ENCODE measurements at regions not wholly inside any gene's neighbourhood (a gene's known extent, or its start where the extent isn't known, plus 50 kb on each side); places are given as distances from the start of the nearest gene placed in this dataset.

DNA sequence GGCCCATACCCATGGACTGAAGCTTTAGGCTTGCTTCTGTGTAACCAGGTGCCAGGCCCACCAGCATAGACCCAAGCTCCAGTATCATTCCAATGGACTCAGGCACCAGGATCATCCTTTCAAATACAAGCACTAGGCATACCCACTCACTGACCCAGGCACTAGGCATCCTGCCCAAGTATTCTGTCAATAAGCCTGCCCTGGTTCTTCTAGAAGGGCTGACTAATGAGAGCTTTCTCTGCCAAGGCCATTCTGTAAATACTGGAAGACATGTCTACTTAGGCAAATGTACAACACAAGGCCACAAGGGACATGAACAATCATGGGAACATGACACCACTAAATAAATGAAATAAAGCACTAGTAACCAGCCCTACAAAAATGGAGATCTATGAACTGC, 352.2 kb downstream of the FSCB start:
- no peak overlapping the region for H3K27ac Mint-ChIP-seq (ENCODE audit: unreplicated experiment)
- no peak overlapping the region for H3K4me3 Mint-ChIP-seq (ENCODE audit: unreplicated experiment)
- H3K27me3 Mint-ChIP-seq (ENCODE audit: unreplicated experiment), result peaks cover 4% of the 10 kb centered on the region
- H3K36me3 Mint-ChIP-seq (ENCODE audit: unreplicated experiment), result peaks cover 4% of the 10 kb centered on the region
- TF ChIP-seq, protein P1, sequence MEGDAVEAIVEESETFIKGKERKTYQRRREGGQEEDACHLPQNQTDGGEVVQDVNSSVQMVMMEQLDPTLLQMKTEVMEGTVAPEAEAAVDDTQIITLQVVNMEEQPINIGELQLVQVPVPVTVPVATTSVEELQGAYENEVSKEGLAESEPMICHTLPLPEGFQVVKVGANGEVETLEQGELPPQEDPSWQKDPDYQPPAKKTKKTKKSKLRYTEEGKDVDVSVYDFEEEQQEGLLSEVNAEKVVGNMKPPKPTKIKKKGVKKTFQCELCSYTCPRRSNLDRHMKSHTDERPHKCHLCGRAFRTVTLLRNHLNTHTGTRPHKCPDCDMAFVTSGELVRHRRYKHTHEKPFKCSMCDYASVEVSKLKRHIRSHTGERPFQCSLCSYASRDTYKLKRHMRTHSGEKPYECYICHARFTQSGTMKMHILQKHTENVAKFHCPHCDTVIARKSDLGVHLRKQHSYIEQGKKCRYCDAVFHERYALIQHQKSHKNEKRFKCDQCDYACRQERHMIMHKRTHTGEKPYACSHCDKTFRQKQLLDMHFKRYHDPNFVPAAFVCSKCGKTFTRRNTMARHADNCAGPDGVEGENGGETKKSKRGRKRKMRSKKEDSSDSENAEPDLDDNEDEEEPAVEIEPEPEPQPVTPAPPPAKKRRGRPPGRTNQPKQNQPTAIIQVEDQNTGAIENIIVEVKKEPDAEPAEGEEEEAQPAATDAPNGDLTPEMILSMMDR (IDR thresholded peaks at IDR 0.05; ENCODE audit: partially characterized antibody, unreplicated experiment), result no peak
- H3K9me3 Mint-ChIP-seq (ENCODE audit: unreplicated experiment), result peaks cover 4% of the 10 kb centered on the region
- no peak for DNase-seq
- H3K4me1 Mint-ChIP-seq (ENCODE audit: low read depth, unreplicated experiment), result no peaks in the 10 kb centered on the region

DNA sequence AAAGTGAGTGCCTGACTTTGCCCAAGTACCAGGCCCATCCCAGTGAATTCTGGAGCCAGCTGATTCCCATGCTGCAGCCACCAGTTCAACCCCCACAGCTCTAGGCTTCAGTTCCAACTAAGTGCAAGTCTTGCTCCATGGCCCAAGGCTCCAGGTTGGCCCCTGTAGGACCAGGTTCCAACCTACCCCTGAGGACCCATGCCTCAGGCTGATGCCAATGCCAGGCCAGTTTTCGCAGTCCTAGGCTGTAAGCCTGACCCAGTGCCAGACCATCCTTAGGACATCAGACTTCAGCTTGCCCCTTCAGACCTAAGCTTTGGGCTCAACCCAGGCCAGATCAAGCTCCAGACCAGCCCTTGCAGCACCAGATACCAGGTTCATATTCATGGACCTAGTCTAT, 352.6 kb downstream of the FSCB start:
- TF ChIP-seq, protein P1 (IDR thresholded peaks at IDR 0.05; ENCODE audit: partially characterized antibody, unreplicated experiment), result no peak
- Mint-ChIP-seq H3K27ac (ENCODE audit: unreplicated experiment) (no peak overlapping the region), H3K9me3 (ENCODE audit: unreplicated experiment) (peaks cover 4% of the 10 kb centered on the region), H3K36me3 (ENCODE audit: unreplicated experiment) (peaks cover 4% of the 10 kb centered on the region), H3K27me3 (ENCODE audit: unreplicated experiment) (peaks cover 4% of the 10 kb centered on the region), H3K4me3 (ENCODE audit: unreplicated experiment) (no peak overlapping the region), H3K4me1 (ENCODE audit: low read depth, unreplicated experiment) (no peaks in the 10 kb centered on the region)
- DNase-seq, result no peak

DNA sequence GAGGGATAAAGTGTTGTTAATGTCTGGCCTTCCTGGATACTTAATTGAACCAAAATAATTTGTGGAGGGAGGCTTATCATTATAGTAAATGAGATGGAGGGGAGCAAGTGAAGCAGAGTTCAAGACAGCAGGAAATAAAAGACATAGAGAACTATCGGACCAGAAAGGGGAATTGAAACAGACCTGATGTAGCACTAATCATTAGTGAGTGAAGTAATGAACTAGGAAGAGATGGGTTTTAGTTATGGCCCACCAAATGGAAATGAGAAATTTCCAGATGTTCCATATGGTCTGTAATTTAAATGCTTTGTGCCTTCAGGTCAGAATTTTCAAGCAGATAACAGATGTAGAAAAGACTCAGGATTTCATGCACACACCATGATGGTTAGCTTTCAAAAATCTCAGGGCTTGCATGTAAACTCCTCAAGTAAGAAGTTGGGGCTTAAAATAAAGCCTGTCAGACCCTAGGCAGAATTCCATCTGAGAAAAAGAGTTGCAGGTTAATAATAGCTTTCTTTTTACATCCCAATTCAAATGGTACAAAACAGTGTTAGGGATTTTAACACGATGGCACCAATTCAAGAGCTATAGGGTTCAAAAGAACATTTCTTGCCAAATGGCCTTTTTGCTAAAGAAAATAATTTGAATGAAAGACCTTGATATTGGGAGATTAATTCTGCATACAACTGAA, 355.8 kb downstream of the FSCB start:
- H3K27ac Mint-ChIP-seq (ENCODE audit: unreplicated experiment), result no peak overlapping the region
- peaks cover 2% of the 10 kb centered on the region for H3K9me3 Mint-ChIP-seq (ENCODE audit: unreplicated experiment)
- no peaks in the 10 kb centered on the region for H3K4me1 Mint-ChIP-seq (ENCODE audit: low read depth, unreplicated experiment)
- no peak for DNase-seq
- TF ChIP-seq, protein P1 (IDR thresholded peaks at IDR 0.05; ENCODE audit: partially characterized antibody, unreplicated experiment), result no peak
- no peak overlapping the region for H3K4me3 Mint-ChIP-seq (ENCODE audit: unreplicated experiment)
- peaks cover 4% of the 10 kb centered on the region for H3K36me3 Mint-ChIP-seq (ENCODE audit: unreplicated experiment)
- peaks cover 4% of the 10 kb centered on the region for H3K27me3 Mint-ChIP-seq (ENCODE audit: unreplicated experiment)

DNA sequence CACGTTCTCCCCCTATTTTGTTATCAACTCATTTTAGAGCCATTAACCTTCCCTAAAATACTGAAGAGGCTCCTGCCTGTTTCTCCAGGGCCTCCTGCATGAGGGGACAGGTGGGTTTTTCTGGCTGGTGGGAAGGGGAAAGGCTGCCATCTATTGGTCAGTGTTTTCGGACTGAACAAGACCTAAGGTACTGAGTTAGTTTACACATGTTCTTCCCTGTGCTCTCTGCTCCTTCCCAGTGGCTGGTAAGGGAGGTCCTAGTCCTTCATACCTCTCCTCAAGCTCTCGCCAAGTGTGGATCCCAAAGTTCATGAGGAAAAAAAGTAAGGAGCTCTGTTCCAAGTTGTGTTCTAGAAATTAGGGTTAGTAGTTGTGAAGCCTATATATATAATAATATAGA, 357.5 kb downstream of the FSCB start:
- H3K9me3 Mint-ChIP-seq (ENCODE audit: unreplicated experiment), result no peaks in the 10 kb centered on the region
- H3K27ac Mint-ChIP-seq (ENCODE audit: unreplicated experiment), result no peak overlapping the region
- TF ChIP-seq, protein P1 (IDR thresholded peaks at IDR 0.05; ENCODE audit: partially characterized antibody, unreplicated experiment), result peak; percentile 43
- no peak overlapping the region for H3K4me3 Mint-ChIP-seq (ENCODE audit: unreplicated experiment)
- H3K27me3 Mint-ChIP-seq (ENCODE audit: unreplicated experiment), result peaks cover 4% of the 10 kb centered on the region
- peak; percentile 60 for DNase-seq
- no peaks in the 10 kb centered on the region for H3K4me1 Mint-ChIP-seq (ENCODE audit: low read depth, unreplicated experiment)
- H3K36me3 Mint-ChIP-seq (ENCODE audit: unreplicated experiment), result no peaks in the 10 kb centered on the region

DNA sequence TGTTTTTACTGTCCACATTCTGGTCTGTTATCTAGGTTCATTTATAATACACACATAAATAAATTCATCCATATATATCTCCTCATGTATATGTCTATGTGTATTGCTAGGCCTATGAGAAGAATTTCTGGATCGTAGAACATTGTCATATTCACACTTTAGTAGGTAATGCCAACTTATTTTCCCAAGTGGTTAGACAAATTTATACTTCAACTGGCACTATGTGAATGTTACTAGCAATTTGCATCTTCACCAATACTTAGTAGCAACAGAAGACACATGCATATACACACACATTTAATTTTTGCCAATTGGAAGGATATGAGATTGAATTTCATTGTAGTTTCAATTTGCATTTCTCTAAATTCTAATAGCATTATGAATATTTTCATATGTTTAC, 365.1 kb downstream of the FSCB start:
- Mint-ChIP-seq H3K4me3 (ENCODE audit: unreplicated experiment) (no peak overlapping the region), H3K27ac (ENCODE audit: unreplicated experiment) (no peak overlapping the region), H3K4me1 (ENCODE audit: low read depth, unreplicated experiment) (no peaks in the 10 kb centered on the region), H3K27me3 (ENCODE audit: unreplicated experiment) (no peaks in the 10 kb centered on the region), H3K36me3 (ENCODE audit: unreplicated experiment) (no peaks in the 10 kb centered on the region), H3K9me3 (ENCODE audit: unreplicated experiment) (no peaks in the 10 kb centered on the region)
- DNase-seq, result no peak
- TF ChIP-seq, protein P1 (IDR thresholded peaks at IDR 0.05; ENCODE audit: partially characterized antibody, unreplicated experiment), result no peak
